Stimulated activated naive CD8-positive, alpha-beta T cell treated with anti-CD3 and anti-CD28 coated beads, Interleukin-15, amount 100 ng/mL, for 72 hours (primary cell): ENCODE measurements at regions not wholly inside any gene's neighbourhood (a gene's known extent, or its start where the extent isn't known, plus 50 kb on each side); places are given as distances from the start of the nearest gene placed in this dataset.
"Not testable (repeated sequence)": the region's sequence is repeated elsewhere in the genome, so short reads cannot be mapped to it uniquely, and the experiment has no call there.

Experiments
- ATAC-seq: fragments of 150-1000 bp; cut with Tn5 transposase; 2 replicates; pipeline ENCODE4 v1.10.0; 2021; ENCODE audit warnings: mild to moderate bottlenecking, moderate library complexity
- DNase-seq, 2 donors: peaks; one replicate each; pipeline ENCODE4 v3.0.0; 2021 to 2022
- H3K27ac Mint-ChIP-seq, 2 donors: one replicate each; pipeline ENCODE4 v1.8.0; 2022; ENCODE audit warnings: mild to moderate bottlenecking in 2 of 2, mixed read lengths in 2 of 2, moderate library complexity in 2 of 2
- H3K27me3 Mint-ChIP-seq: one replicate; pipeline ENCODE4 v1.8.0; 2022; ENCODE audit warnings: mixed read lengths
- H3K4me1 Mint-ChIP-seq: one replicate; pipeline ENCODE4 v1.8.0; 2022; ENCODE audit warnings: mild to moderate bottlenecking, mixed read lengths
- H3K4me3 Mint-ChIP-seq, 2 donors: one replicate each; pipeline ENCODE4 v1.8.0; 2022; ENCODE audit warnings: mild to moderate bottlenecking in 2 of 2, mixed read lengths in 2 of 2, moderate library complexity in 1 of 2
- H3K9me3 Mint-ChIP-seq, 2 donors: one replicate each; pipeline ENCODE4 v1.8.0; 2022; ENCODE audit warnings: mixed read lengths in 2 of 2

DNA sequence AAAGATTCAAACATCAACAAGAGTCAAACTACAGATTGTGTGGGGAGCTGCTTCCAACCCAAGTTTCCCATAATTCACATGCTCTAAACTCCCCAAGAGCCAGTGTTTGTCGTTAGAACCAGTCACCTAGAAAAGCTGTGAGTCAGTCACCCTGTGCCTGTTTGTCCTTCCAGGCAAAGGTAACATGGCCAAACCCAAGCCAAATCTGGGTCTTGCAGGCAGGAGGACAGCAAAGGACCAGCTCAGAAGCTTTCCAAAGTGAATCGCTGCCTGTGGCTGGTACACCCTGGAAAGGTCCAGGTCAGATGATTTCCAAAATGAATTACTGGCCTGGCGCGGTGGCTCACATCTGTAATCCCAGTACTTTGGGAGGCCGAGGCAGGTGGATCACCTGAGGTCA, 251.5 kb downstream of the FAM43A start:
- no peak for ATAC-seq
- H3K4me1 Mint-ChIP-seq: no peaks in the 10 kb centered on the region
- DNase-seq: no peak
- H3K4me3 Mint-ChIP-seq: no peak overlapping the region
- H3K27ac Mint-ChIP-seq: no peak overlapping the region
- peaks cover 10% of the 10 kb centered on the region for H3K27me3 Mint-ChIP-seq
- no peaks in the 10 kb centered on the region for H3K9me3 Mint-ChIP-seq

DNA sequence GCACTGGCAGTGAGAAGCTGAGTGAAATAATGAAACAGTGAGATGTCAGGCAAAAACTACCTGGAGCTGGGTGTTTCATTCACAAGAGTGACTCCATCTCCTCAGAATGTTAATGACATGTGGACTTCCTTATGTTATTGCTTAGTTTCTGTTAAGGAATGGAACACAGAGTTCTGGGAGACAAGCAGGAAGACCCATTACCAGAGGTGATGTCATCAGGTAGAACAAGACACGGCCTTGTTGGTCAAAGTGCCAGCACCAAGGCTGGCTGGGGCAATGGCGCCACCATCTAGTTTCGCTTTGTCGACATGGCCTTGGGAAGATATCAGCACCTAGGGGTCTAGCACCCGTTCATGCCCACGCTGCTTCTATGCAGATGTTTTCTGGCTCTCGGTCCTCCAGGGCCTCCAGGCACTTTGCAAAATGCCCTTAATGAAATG, 252.2 kb downstream of the FAM43A start:
- no peak for DNase-seq
- ATAC-seq: no peak
- H3K27ac Mint-ChIP-seq: no peak overlapping the region
- H3K4me1 Mint-ChIP-seq: no peaks in the 10 kb centered on the region
- no peaks in the 10 kb centered on the region for H3K9me3 Mint-ChIP-seq
- peaks cover 10% of the 10 kb centered on the region for H3K27me3 Mint-ChIP-seq
- H3K4me3 Mint-ChIP-seq: no peak overlapping the region

GRCh38 chr3:194938845-194939531, 253.3 kb downstream of the FAM43A start:
- Mint-ChIP-seq H3K9me3 (no peaks in the 10 kb centered on the region), H3K27ac (peak overlapping the region; percentile 14 to 75), H3K4me1 (no peaks in the 10 kb centered on the region), H3K27me3 (peaks cover 10% of the 10 kb centered on the region), H3K4me3 (no peak overlapping the region)
- no peak for DNase-seq
- no peak for ATAC-seq

- no peaks in the 10 kb centered on the region for H3K9me3 Mint-ChIP-seq
- H3K27ac Mint-ChIP-seq: peak overlapping the region in 1 of 2 donors; percentile 75
- DNase-seq: no peak
- ATAC-seq: no peak
- H3K27me3 Mint-ChIP-seq: peaks cover 10% of the 10 kb centered on the region
- H3K4me1 Mint-ChIP-seq: no peaks in the 10 kb centered on the region
- no peak overlapping the region for H3K4me3 Mint-ChIP-seq
Measured at GRCh38 chr3:194939532-194939909, 253.8 kb downstream of the FAM43A start.

- H3K9me3 Mint-ChIP-seq: no peaks in the 10 kb centered on the region
- DNase-seq (no peak), ATAC-seq (no peak)
- no peak overlapping the region for H3K27ac Mint-ChIP-seq
- H3K4me1 Mint-ChIP-seq: no peaks in the 10 kb centered on the region
- H3K27me3 Mint-ChIP-seq: peaks cover 10% of the 10 kb centered on the region
- no peak overlapping the region for H3K4me3 Mint-ChIP-seq
Measured at GRCh38 chr3:194939949-194940770, 254.5 kb downstream of the FAM43A start.

DNA sequence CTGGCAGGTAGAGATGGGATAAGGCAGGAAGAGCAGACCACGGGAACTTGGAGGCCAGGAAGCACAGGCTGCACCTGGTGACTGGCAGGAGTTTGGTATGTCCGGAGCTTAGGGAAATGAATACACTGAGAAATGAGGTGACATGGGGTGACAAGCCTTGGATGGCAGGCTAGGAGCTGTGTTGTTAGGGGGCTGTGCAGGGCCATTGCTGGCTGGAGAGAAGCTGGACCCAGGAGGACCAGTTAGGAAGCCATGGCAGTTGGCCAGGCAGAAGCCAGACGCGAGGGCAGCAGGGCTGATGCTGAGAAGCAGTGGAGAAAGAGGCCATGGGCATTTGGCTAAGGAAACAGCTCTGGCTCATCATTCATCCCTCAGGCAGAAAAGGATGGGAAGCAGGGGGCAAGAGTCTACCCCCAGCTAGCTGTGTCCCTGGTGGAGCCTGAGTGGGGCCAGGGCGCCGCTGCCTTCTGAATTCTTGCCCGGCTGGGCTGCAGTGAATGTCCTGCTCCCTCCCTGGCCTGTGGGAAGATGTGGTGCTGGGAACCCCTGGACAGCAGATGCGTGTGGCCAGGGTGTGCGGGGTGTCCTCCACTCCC, 255.8 kb downstream of the FAM43A start:
- Mint-ChIP-seq H3K9me3 (no peaks in the 10 kb centered on the region), H3K4me1 (no peaks in the 10 kb centered on the region), H3K27me3 (peaks cover 10% of the 10 kb centered on the region), H3K27ac (no peak overlapping the region), H3K4me3 (no peak overlapping the region)
- no peak for ATAC-seq
- DNase-seq: no peak

DNA sequence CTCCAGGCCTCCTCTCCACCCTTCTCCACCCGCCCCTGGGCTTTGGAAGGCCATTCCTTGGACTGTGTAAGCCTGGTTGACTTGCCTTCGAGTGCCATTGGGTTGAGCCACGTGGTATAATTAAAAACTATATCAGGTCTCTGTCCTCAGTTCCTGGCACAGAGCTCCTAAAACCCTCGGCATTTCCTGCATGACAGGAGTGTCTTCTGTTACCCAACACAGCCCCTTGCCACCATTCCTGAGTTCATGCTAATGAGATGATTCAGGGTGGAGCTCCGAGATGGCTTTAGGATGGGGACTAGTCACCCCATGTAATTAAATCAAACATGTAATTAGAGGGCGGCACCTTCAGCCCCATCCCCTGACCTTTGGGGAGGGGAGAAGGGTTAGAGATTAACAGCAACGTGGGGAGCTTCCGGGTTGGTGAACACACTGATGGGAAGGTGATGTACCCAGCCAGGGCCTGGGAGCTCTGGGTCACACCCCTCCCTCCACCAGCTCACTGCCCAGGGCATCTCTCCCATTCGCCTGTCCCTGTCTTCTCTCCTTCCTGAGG, 256.4 kb downstream of the FAM43A start:
- peaks cover 10% of the 10 kb centered on the region for H3K27me3 Mint-ChIP-seq
- no peak overlapping the region for H3K4me3 Mint-ChIP-seq
- H3K9me3 Mint-ChIP-seq: no peaks in the 10 kb centered on the region
- DNase-seq: no peak
- H3K4me1 Mint-ChIP-seq: no peaks in the 10 kb centered on the region
- H3K27ac Mint-ChIP-seq: no peak overlapping the region
- ATAC-seq: no peak

GRCh38 chr3:194944526-194944925, 258.8 kb downstream of the FAM43A start:
- peaks cover 10% of the 10 kb centered on the region for H3K27me3 Mint-ChIP-seq
- H3K9me3 Mint-ChIP-seq: no peaks in the 10 kb centered on the region
- H3K4me1 Mint-ChIP-seq: no peaks in the 10 kb centered on the region
- DNase-seq (no peak), ATAC-seq (no peak)
- no peak overlapping the region for H3K4me3 Mint-ChIP-seq
- H3K27ac Mint-ChIP-seq: no peak overlapping the region

DNA sequence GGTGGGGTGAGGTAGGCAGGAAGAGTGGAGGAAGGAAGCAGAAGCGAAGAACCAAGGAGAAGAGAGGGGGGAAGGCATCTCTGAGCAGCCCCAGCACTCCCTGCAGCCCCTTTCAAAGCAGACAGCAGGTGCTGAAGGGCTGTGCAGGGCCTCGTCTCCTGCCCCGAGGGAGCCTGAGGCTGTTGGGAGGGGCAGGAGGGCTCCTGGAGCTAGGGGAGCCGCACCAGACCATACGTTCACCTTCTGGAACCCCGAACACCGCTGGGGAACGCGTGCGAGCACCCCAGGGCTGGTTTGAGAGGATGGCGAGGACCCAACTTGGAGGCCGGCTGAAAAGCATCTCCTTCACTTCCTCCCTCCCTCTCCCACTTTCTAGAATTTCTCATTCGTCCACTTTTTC, 259.8 kb downstream of the FAM43A start:
- H3K4me1 Mint-ChIP-seq: no peaks in the 10 kb centered on the region
- no peaks in the 10 kb centered on the region for H3K9me3 Mint-ChIP-seq
- DNase-seq (no peak), ATAC-seq (no peak)
- H3K4me3 Mint-ChIP-seq: no peak overlapping the region
- no peak overlapping the region for H3K27ac Mint-ChIP-seq
- peaks cover 10% of the 10 kb centered on the region for H3K27me3 Mint-ChIP-seq

DNA sequence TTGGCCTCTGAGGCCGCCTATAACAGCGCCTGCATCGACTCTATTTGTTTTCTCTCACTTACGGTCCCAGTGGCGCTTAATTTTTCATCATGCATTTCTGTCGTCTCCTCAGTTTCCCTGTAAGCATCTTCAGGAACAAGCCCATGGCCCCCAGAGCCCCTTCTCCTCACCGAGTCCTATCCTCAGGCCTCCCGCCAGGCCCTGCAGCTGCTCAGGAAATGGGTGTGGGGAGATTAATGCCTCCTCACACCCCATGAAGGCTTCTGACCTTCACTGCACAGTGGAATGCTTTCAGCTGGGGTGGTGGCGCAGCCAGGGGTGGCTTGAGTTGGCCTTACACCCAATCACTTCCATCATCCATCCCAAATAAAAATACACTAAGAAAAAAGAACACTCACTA, 260.4 kb downstream of the FAM43A start:
- Mint-ChIP-seq H3K9me3 (no peaks in the 10 kb centered on the region), H3K27ac (no peak overlapping the region), H3K4me3 (no peak overlapping the region), H3K27me3 (peaks cover 4% of the 10 kb centered on the region), H3K4me1 (no peaks in the 10 kb centered on the region)
- ATAC-seq (no peak), DNase-seq (no peak)

DNA sequence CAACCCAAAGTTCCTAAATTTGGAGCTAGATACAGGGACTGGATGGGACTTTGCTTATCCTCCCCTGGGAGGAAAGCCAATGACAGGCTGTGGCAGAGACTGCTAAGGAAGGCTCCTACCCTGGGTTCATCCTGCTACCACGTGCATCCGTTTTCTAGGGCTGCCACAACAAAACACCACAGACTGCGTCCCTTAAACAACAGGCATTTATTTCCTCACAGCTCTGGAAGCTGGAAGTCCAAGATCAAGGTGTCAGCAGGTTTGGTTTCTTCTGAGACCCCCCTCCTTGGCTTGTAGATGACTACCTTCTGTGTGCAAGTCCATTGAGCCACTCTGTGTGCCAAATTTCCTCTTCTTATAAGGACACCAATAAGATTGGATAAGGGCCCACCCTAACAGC, 263.9 kb downstream of the FAM43A start:
- no peaks in the 10 kb centered on the region for H3K9me3 Mint-ChIP-seq
- no peak overlapping the region for H3K27ac Mint-ChIP-seq
- DNase-seq (no peak), ATAC-seq (no peak)
- H3K27me3 Mint-ChIP-seq: no peaks in the 10 kb centered on the region
- no peaks in the 10 kb centered on the region for H3K4me1 Mint-ChIP-seq
- no peak overlapping the region for H3K4me3 Mint-ChIP-seq

- Mint-ChIP-seq H3K27me3 (no peaks in the 10 kb centered on the region), H3K4me3 (no peak overlapping the region)
- ATAC-seq: no peak
Measured at GRCh38 chr3:194950906-194951628, 265.4 kb downstream of the FAM43A start.

GRCh38 chr3:194951629-194951920, 265.9 kb downstream of the FAM43A start:
- ATAC-seq, DNase-seq, H3K4me1 Mint-ChIP-seq, H3K27me3 Mint-ChIP-seq, H3K9me3 Mint-ChIP-seq, H3K4me3 Mint-ChIP-seq, H3K27ac Mint-ChIP-seq: not testable (repeated sequence)

More at GRCh38 chr3:194950906-194951628, 265.4 kb downstream of the FAM43A start:
- H3K9me3 Mint-ChIP-seq: no peaks in the 10 kb centered on the region
- no peaks in the 10 kb centered on the region for H3K4me1 Mint-ChIP-seq
- no peak overlapping the region for H3K27ac Mint-ChIP-seq
- no peak for DNase-seq

- Mint-ChIP-seq H3K27ac (no peak overlapping the region), H3K9me3 (no peaks in the 10 kb centered on the region)
Measured at GRCh38 chr3:194951931-194952582, 266.4 kb downstream of the FAM43A start.

GRCh38 chr3:194952841-194953241, 267.2 kb downstream of the FAM43A start:
- H3K4me3 Mint-ChIP-seq: no peak overlapping the region
- no peak for ATAC-seq
- no peaks in the 10 kb centered on the region for H3K27me3 Mint-ChIP-seq
- no peak overlapping the region for H3K27ac Mint-ChIP-seq
- no peaks in the 10 kb centered on the region for H3K4me1 Mint-ChIP-seq
- no peaks in the 10 kb centered on the region for H3K9me3 Mint-ChIP-seq
- no peak for DNase-seq

More at GRCh38 chr3:194951931-194952582, 266.4 kb downstream of the FAM43A start:
- DNase-seq (no peak), ATAC-seq (no peak)
- H3K27me3 Mint-ChIP-seq: no peaks in the 10 kb centered on the region
- no peak overlapping the region for H3K4me3 Mint-ChIP-seq
- no peaks in the 10 kb centered on the region for H3K4me1 Mint-ChIP-seq
